ENCODE measurements at regions not wholly inside any gene's neighbourhood (a gene's known extent, or its start where the extent isn't known, plus 50 kb on each side); places are given as distances from the start of the nearest gene placed in this dataset.

DNA sequence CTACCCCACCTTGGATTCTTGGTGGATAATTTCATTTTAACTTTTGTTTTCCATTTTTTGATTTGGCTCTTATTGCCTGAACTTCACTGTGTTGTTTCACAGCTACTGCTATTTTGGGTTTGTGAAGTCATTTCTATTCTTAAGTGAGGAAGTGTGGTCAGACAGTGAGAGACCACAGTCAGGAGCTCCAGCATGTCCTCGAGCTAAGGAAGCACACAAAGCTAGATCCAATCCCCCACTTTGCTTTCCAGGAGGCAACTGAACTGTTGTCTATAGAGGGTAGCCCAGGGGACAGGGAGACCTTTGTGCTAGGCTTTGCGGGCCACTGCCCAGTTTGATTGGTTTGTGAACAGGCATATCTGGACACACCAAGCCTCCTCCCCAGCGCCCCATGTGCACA is 251.8 kb upstream of the KIRREL3 start:
- peak; percentile 74 for DNase-seq

DNA sequence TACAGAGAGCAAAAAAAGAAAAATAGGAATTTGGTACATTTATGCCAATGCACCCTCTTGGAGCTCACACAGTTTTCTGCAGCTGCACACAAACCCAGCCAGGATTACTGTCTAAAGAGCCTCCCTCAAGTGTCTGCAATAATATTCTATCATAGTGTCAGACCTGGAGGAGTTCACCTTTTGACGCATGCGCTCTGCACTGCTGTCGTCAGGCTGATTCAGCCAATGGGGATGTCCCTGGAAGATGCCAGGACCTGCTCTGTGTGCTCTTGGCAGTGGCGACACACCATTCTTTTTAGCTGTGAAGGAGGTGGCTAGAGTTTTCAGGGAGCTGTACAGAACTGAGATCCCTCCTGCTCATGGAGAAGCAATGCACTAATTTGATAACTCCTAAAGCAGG is 249.0 kb upstream of the KIRREL3 start:
- no peak for DNase-seq

DNA sequence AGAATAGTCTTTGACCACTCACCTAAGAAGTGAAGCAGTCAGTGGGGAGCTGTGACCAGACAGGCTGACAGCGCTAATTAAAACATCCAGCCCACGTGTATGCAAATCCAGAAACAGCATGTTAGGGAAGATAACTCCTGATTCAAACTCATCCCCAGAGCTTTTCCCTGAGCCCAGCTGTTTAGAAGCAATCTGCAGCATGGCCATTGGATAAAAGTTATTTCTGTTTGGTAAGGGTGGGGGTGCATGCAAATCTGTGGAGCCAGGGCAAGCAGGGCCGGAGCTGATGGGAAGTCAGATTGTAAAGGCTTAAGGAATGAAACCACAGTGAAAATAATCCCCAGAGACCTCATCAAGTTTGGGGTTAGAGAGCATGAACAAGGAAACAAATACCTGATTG is 247.9 kb upstream of the KIRREL3 start:
- DNase-seq: no peak

DNA sequence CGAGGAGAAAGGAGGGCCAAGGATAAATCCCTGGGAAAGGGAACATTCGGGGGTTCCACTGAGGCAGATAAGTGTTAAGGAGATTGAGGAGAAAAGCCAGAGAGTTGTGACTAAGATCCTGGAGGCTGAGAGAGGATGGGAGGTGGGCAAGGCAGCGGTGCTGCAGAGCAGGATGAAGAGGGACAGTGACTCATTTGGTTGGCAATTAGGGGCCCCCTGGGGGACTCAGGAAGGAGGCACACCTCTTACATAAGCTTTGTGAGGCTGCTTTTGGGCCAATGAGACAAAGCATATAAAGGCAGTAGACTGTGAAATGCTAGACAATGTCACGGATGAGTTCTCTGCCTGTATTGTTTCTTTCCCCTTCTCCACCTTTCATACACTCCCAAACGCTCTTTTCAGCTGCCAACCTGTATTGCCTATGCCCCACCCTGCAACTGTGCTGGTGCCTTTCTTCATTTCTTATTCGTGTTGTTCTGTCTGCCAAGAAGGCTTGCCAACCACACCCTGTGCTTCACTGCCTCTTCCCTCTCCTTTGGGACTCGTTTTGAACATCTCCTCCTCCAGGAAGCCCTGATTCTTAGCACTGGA is 246.8 kb upstream of the KIRREL3 start:
- DNase-seq: peak; percentile 2

DNA sequence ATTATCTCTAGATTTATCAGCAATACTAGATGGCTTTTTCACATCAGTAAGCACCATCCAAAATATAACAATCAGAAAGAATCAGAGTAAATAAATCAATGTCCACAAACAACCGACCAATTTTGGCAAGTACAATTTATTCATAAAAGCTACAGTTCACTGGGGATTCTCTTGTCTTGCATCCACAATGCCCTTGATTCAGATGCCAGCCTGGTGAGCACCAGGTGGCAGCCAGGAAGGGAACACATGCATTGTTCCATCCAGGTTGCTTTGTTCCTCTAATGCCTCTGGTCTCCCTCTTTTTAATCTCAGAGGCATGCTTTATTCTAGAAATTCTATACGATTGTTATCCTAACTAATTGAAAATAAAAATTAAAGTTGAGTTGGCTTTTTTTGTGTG is 242.1 kb upstream of the KIRREL3 start:
- DNase-seq: no peak

DNA sequence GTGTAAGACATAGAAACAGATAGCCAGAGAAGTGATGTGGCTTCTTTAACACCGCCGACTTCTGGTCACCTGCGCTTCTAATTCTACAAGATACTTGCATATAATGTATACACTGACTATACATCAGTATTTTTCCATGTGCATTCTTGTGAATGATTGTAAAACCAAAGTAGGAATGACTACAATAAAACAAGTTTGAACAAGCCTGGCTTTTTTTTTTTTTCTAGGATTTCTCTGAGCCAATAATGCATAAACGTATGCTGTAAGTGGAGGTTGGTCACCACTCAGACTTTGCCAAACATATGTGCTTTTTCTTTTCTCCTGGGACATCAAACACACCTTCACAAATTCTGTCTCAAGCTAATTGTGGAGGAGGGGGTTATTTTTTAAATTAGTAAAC is 237.8 kb upstream of the KIRREL3 start:
- no peak for DNase-seq

DNA sequence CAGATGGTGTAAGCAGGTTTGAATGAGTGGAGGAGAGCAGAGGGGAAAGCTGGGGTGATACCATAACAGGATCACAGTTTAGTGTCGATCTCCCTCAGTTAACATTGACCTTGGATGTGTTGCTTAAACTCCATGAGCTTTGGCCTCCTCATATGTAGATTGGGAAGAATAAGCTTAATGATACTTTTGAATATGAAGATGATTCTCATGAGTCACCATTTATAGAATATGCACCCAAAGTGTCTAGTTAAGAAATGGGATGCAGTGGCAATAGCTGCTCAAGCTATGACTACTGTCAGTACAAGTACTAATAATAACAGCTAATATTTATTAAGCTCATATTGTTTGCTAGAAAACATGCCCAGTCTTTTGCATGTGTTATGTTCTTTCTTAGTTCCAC is 236.2 kb upstream of the KIRREL3 start:
- DNase-seq: no peak

DNA sequence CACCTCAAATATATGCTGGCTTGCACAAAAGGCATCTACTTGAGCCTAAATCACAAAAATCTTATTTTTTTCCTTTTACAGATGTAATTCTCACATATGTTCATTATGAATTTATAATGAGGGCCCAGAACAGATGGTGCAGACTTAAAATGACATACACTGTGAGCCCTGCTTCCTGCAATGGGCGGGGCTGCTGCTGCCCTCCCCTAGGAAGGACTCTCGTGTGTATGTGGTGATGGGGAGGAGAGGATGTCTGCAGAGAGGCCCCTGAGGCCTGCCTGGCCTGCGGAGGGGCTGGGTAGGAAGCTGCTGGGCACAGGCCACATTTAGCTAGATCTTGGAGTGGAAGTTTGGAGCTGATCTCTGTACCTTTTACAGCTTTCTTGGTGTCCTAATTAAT is 233.4 kb upstream of the KIRREL3 start:
- DNase-seq: no peak

DNA sequence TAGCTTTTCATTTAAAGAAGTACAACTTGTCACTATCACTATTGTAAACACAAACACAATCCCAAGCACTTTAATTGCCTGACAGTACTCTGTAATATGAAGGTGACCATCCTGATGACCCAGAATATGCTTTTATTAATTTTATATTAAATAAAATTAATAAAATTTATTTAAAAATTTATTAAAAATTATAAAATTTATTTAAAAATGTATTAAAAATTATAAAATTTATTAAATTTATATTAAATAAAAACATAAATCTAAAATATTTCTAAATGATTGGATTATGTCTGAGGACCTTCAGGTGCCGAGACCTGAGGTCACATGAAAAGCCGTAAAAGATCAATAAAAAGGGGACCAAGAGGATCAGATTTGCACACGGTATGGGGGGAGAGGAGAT is 229.8 kb upstream of the KIRREL3 start:
- DNase-seq: no peak

DNA sequence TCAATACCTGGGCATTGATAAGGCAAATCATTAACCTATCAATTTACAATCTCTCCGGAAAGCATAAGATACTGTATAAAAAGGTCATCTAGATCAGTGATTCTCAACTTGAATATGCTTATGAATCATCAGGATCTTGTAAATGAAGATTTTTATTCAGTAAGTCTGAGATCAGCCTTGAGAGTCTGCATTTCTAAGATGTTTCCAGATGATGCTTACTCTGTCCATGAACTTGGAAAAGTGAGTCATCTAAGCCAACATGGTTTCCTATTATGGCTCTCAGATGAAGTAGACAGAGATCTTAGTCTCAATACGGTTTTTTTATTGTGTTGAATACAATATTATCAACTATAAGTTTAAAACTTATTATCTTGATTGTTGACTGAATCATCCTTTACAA is 226.4 kb upstream of the KIRREL3 start:
- DNase-seq: no peak

DNA sequence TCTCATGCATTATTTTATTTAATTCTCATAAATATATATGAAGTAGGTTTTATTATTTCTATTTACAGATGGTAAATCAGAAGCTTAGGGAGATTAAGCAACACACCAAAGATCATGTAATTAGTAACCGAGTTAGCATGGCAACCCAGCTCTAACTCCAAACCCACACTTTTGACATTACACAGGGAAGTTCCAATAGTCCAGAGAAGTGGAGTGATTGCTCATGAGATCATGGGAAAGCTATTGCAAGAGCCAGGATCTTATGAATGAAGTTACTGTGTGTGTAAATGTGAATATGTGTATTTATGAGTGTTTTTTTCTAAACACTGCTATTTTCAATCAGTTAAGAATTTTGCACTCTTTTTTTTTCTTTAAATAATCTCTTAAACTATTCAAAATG is 225.8 kb upstream of the KIRREL3 start:
- no peak for DNase-seq

DNA sequence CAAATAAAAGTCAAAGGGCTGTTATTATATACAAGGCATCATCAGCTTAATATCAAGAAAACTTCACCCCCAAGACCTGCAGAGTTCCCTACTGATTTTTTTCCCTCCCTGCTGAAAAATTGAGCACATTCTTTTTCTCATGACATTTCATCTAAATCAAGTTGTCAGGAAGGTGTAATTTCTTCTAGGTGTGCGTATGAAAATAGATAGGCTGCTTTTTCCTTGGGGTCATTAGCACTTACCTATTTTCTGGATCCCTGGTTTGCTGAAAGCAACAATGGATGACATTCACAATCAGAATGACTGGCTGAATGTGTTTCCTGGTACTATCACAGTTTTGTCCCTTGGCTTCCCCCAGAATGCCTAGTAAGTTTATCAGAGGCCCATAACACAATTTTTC is 225.0 kb upstream of the KIRREL3 start:
- no peak for DNase-seq

DNA sequence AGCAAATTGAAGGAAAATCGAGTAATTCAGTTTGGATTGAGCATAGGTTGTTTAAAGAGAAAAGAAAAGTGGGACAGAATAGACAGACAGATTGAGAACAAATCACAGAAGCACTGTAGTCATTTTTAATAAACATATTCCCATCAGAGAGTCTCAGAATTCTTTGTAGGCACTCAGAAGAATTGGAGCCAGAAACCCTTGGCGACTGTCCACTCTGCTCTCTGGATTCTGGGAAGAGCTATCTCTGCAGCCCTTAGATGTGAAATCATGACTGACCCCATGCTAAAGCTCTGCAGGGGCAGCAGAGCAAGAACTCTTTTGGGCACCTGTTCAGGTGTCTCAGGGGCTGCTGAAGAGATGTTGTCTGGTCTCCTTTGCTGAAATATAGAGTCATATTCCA is 223.7 kb upstream of the KIRREL3 start:
- no peak for DNase-seq

DNA sequence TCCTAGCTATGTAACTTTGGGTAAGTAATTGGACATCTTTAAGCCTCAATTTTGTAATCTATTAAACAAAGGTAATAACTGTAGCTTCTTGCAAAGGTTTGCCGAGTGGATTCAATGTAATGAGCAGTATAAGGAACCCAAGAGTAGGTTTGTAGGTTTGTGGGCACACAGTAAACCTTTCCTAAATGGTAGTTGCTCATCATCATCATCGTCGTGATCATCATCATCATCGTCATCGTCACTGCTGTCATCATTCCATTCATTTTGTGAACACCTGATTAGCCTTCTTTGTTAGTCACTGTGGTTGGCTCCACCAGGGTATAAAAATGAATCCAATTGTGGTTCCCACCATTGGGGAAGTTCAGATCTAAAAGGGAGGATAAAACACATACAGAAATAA is 223.1 kb upstream of the KIRREL3 start:
- no peak for DNase-seq

DNA sequence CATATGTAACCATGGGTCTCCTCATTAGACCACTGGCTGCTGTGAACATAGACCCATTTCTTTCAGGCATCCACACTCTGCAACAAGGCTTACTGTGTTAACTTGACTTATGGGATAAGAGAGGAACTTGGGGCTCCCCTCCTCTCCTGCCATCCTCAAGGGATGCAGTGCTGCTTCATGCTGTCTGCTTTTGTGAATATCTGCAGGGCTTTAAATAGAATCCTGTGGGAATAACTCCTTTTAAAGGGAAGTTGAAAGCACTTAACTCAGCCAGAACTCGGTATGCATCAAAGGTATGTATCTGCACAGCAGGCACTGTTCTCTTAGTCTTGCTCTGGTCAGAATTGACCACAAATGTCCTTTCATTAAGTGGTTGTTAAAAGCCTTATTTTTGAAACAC is 222.5 kb upstream of the KIRREL3 start:
- no peak for DNase-seq

DNA sequence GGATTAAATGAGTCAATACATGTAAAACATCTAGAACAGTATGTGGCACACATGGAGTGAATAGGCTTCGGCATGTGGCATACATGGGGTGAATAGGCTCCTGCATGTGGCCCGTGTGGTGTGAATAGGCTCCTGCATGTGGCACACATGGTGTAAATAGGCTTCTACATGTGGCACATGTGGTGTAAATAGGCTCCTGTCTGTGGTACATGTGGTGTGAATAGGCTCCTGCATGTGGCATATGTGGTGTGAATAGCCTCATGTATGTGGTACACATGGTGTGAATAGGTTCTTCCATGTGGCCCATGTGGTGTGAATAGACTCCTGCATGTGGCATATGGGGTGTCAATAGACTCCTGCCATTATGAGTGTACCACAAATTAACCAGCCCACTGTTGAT is 219.1 kb upstream of the KIRREL3 start:
- DNase-seq: no peak

DNA sequence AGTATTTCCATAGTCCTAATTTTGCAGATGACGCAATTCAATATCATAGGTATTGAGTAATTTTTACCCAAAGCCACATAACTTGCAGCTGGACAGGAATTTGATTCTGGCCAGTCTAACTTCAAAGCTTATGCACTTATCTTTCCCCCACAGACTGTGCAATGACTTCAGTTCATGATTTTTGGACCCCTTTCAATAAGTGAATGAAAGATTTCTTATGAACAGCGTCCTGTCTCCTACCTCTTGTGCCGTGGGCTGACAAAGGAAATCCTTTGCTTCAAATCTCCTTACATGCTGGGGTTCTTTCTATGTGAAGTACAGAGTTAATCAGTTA is 217.7 kb upstream of the KIRREL3 start:
- DNase-seq: peak; percentile 13

DNA sequence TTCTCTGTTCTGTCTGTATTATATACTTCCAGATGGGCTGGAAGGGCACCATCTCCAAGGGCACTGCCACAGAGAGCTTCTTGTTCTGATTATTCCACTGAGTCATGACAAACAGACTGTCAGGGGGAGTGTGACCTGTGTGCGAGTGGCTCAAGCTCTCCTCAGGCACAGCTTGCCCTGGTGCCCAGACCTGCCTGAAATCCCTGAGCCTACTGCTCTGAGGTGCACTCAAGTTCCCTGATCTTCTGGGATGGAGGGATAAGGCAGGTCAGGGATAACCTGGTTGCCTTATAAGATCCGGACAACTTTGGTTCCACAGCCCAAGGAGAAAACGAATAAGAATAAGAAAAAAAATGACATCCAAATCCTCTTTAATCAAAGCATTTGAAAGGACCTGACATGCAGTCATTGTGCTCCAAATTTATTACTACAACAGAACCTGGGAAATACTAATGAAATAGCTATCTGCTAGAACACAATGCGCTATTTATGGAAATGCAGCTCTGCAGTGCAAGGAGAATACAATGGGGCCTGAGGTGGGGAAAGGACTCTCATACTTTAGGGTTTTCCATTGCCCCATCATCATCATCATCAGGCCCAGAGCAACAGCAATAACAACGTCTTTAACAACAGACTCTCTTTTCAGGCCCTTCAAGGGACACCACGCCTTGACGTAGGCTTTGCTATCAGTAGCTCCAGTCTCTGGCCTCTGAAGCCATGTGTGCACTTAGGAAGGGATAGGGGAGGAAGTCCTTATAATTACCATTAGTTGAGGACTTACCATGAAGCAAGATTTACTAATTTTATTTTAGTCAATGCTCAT is 217.1 kb upstream of the KIRREL3 start:
- no peak for DNase-seq

DNA sequence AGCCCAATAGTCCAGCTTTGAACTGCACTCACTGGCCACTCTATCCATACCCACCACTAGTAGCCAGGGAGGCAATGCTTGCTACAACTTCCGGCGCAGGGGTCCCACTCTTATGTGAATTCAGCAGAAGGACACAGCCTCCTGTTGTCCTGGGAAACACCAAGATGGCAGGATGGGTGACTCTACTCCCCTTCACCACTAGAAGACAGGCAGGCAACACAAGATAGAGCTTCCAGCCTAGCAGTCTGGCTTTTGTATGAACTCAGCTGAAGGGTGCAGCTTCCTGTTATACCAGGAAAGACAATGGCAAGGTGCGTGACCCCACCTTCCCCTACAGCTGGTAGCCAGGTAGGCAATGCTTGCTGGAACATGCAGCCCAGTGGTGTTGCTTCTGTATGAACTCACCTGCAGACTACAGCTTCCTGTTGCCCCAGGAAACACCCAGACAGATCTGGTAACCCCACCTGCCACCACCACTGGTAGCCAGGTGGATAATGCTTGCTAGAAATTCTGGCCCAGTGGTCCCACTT is 205.2 kb upstream of the KIRREL3 start:
- no peak for DNase-seq

DNA sequence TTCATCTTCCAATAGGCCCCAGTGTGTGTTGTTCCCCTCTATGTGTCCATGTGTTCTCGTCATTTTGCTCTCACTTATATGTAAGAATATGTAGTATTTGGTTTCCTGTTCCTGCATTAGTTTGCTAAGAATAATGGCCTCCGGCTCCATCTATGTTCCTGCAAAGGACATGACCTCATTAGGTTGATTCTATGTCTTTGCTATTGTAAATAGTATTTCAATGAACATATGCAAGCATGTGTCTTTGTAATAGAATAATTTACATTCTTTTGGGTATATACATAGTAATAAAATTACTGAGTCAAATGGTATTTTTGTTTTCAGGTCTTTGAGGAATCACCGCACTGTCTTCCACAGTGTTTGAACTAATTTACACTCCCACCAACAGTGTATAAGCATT is 202.9 kb upstream of the KIRREL3 start:
- DNase-seq: no peak

DNA sequence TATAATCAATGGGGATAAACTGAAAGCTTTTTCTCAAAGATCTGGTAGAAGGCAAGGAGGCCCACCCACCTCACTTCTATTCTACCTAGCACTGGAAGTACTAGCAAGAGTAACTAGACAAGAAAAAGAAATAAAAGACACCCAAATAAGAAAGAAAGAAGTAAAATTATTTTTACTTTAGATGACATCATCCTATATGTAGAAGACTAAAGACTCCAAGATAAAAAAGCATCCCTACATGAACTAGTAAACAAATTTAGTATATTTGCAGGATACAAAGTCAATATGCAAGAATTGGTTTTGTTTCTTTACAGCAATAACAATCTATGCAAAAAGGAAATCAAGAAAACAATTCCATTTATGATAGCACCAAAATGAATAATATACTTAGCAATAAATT is 201.5 kb upstream of the KIRREL3 start:
- no peak for DNase-seq

DNA sequence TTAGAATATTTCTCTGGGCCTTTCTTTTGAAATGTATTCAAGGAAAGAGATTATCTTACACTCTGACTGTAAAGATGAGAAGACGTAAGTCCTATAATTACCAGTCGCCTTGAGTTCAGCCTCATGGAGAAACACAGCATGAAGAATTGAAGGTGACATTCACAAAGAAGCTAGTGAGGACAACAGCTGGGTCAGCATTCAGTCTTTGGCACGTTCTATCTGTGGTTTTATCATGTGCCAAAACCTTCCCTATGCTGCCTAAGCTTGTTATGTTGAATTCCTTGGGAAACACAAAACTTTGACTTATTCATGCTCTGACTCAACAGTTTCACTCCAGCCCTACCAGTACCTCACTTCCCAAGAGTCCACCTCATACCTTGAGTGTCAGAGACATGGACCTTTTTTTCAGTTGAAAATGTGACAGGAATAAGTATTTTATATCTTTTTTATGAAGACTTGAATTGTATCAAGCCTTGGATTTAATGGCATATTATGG is 198.8 kb upstream of the KIRREL3 start:
- DNase-seq: no peak

DNA sequence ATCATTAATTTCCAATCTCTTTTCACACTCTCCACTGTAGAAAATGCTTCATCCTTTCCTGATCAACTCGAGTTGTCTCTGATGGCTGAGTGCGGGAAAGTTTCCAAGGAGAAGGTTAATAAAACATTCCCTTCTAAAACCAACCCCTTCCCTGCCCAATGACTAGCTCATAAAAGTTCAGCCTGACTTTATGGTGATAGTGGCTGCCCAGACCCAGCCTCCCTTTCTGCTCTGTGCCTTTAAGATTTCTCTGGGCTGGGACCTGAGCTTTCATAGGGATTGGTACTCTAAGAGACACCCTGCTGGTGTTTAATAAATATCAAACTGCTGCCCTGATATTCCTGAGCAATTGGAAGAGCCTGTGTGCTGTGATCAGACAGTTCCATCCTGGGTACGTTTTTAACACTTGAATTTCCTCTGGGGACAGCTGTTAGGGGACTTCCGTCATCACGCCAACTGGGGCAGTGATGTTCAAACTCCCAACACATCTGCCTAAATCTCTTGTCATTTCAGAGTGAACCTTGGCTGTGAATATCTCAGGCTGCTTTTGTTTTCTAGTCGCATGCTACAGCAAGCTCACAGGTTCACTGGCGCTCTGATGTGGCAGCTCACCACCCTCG is 195.0 kb upstream of the KIRREL3 start:
- DNase-seq: no peak

DNA sequence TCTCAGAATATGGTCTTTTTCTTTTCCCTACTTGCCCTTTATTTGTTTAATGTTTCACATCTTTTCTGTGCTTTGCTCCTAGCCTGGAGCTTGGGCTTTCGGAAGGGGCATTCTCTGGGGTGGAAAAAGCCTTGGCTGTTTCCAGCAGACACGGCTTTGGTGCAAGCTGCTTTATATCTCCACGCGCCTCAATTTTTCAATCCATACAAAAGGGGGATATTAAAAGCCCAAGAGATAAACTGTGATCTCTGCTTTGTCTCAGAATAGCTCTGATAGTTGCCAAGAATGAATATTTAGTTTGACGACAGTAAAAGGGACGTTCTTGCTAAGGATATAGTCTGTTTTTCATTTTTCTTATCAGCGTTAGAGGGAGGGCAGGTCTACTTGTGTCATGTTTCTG is 194.0 kb upstream of the KIRREL3 start:
- DNase-seq: no peak

Data from MV-4-11 (cell line).